Panc1 (cell line): ENCODE measurements at regions not wholly inside any gene's neighbourhood (a gene's known extent, or its start where the extent isn't known, plus 50 kb on each side); places are given as distances from the start of the nearest gene placed in this dataset.

Source experiments
- POLR2AphosphoS5 ChIP-seq: IDR thresholded peaks from 2 replicates; pipeline ENCODE4 v1.6.1; 2012; ENCODE audit warnings: mild to moderate bottlenecking, low read depth, low read length, moderate library complexity
- TF ChIP-seq, protein P1 (sequence below): fragments of 450-650 bp; IDR thresholded peaks from 2 replicates; pipeline ENCODE4 v1.5.1; 2017; ENCODE audit warnings: mild to moderate bottlenecking

DNA sequence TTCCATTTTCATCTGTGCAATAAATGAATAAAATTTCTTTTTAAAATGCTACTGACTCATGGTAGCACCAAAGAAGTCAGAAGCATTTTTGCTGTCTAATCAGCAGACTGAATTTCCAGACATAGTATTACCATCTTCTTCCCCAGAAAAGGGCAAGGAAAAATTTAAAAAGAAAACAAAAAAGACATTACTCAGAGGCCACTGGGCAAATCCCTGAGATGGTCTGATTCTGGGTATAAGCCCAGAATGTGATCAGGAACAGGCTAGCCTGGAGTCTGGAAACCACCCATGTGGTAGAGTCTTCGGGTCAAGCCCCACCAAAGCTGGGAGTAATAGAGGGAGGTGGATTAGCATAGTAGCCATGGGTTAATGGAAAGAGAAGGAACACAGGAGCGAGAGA is 342.8 kb downstream of the FBXW7 start:
- TF ChIP-seq POLR2AphosphoS5: no peak
- TF ChIP-seq, protein P1, sequence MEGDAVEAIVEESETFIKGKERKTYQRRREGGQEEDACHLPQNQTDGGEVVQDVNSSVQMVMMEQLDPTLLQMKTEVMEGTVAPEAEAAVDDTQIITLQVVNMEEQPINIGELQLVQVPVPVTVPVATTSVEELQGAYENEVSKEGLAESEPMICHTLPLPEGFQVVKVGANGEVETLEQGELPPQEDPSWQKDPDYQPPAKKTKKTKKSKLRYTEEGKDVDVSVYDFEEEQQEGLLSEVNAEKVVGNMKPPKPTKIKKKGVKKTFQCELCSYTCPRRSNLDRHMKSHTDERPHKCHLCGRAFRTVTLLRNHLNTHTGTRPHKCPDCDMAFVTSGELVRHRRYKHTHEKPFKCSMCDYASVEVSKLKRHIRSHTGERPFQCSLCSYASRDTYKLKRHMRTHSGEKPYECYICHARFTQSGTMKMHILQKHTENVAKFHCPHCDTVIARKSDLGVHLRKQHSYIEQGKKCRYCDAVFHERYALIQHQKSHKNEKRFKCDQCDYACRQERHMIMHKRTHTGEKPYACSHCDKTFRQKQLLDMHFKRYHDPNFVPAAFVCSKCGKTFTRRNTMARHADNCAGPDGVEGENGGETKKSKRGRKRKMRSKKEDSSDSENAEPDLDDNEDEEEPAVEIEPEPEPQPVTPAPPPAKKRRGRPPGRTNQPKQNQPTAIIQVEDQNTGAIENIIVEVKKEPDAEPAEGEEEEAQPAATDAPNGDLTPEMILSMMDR: no peak
